ENCODE measurements at regions not wholly inside any gene's neighbourhood (a gene's known extent, or its start where the extent isn't known, plus 50 kb on each side); places are given as distances from the start of the nearest gene placed in this dataset.

- H3K4me3 ChIP-seq (ENCODE audit: low read length in 2 of 2): no peak overlapping the region
- H3K4me1 ChIP-seq (ENCODE audit: control insufficient read depth in 2 of 2, insufficient read depth in 2 of 2, low read length in 2 of 2): no peaks in the 10 kb centered on the region
- H3K27ac ChIP-seq (ENCODE audit: low read depth in 1 of 2, low read length in 1 of 2): no peak overlapping the region
- no peaks in the 10 kb centered on the region for H3K9me3 ChIP-seq (ENCODE audit: control insufficient read depth in 2 of 2, insufficient read depth in 1 of 2, low read length in 1 of 2)
- no peaks in the 10 kb centered on the region for H3K27me3 ChIP-seq (ENCODE audit: control insufficient read depth in 2 of 2, insufficient read depth in 1 of 2, low read length in 1 of 2)
- WGBS: 94% methylated on average over 3 of the region's 3 CpGs
- H3K36me3 ChIP-seq (ENCODE audit: control insufficient read depth in 2 of 2, insufficient read depth in 2 of 2, low read length in 1 of 2): no peaks in the 10 kb centered on the region
- no peak for DNase-seq (ENCODE audit: low read depth in 6 of 9, low spot score in 9 of 9)
Measured at GRCh38 chr2:122391726-122392125, 636.3 kb downstream of the TSN start.

GRCh38 chr2:122395687-122396086 lies 640.2 kb downstream of the TSN start:
- Histone ChIP-seq H3K27me3 (ENCODE audit: control insufficient read depth in 2 of 2, insufficient read depth in 1 of 2, low read length in 1 of 2) (no peaks in the 10 kb centered on the region), H3K27ac (ENCODE audit: low read depth in 1 of 2, low read length in 1 of 2) (no peak overlapping the region), H3K4me1 (ENCODE audit: control insufficient read depth in 2 of 2, insufficient read depth in 2 of 2, low read length in 2 of 2) (no peaks in the 10 kb centered on the region), H3K4me3 (ENCODE audit: low read length in 2 of 2) (no peak overlapping the region), H3K9me3 (ENCODE audit: control insufficient read depth in 2 of 2, insufficient read depth in 1 of 2, low read length in 1 of 2) (no peaks in the 10 kb centered on the region), H3K36me3 (ENCODE audit: control insufficient read depth in 2 of 2, insufficient read depth in 2 of 2, low read length in 1 of 2) (no peaks in the 10 kb centered on the region)
- DNase-seq (ENCODE audit: low read depth in 6 of 9, low spot score in 9 of 9): no peak
- 97% methylated on average over 6 of the region's 6 CpGs for WGBS

- H3K4me1 ChIP-seq (ENCODE audit: control insufficient read depth in 2 of 2, insufficient read depth in 2 of 2, low read length in 2 of 2): no peaks in the 10 kb centered on the region
- H3K36me3 ChIP-seq (ENCODE audit: control insufficient read depth in 2 of 2, insufficient read depth in 2 of 2, low read length in 1 of 2): no peaks in the 10 kb centered on the region
- peaks cover 0 to 3% of the 10 kb centered on the region in 2 donors for H3K9me3 ChIP-seq (ENCODE audit: control insufficient read depth in 2 of 2, insufficient read depth in 1 of 2, low read length in 1 of 2)
- no peak for DNase-seq (ENCODE audit: low read depth in 6 of 9, low spot score in 9 of 9)
- H3K4me3 ChIP-seq (ENCODE audit: low read length in 2 of 2): no peak overlapping the region
- H3K27ac ChIP-seq (ENCODE audit: low read depth in 1 of 2, low read length in 1 of 2): no peak overlapping the region
- no peaks in the 10 kb centered on the region for H3K27me3 ChIP-seq (ENCODE audit: control insufficient read depth in 2 of 2, insufficient read depth in 1 of 2, low read length in 1 of 2)
- 73% methylated on average over 5 of the region's 5 CpGs for WGBS
Measured at GRCh38 chr2:122411231-122411630, 655.8 kb downstream of the TSN start.

GRCh38 chr2:122412360-122412759 lies 656.9 kb downstream of the TSN start:
- DNase-seq (ENCODE audit: low read depth in 6 of 9, low spot score in 9 of 9): no peak
- Histone ChIP-seq H3K4me1 (ENCODE audit: control insufficient read depth in 2 of 2, insufficient read depth in 2 of 2, low read length in 2 of 2) (no peaks in the 10 kb centered on the region), H3K4me3 (ENCODE audit: low read length in 2 of 2) (no peak overlapping the region), H3K9me3 (ENCODE audit: control insufficient read depth in 2 of 2, insufficient read depth in 1 of 2, low read length in 1 of 2) (peaks cover 0 to 3% of the 10 kb centered on the region in 2 donors), H3K27me3 (ENCODE audit: control insufficient read depth in 2 of 2, insufficient read depth in 1 of 2, low read length in 1 of 2) (no peaks in the 10 kb centered on the region), H3K36me3 (ENCODE audit: control insufficient read depth in 2 of 2, insufficient read depth in 2 of 2, low read length in 1 of 2) (no peaks in the 10 kb centered on the region), H3K27ac (ENCODE audit: low read depth in 1 of 2, low read length in 1 of 2) (no peak overlapping the region)
- WGBS: 89% methylated on average over 6 of the region's 6 CpGs

GRCh38 chr2:122414902-122415301 lies 659.5 kb downstream of the TSN start:
- no peaks in the 10 kb centered on the region for H3K4me1 ChIP-seq (ENCODE audit: control insufficient read depth in 2 of 2, insufficient read depth in 2 of 2, low read length in 2 of 2)
- no peak for DNase-seq (ENCODE audit: low read depth in 6 of 9, low spot score in 9 of 9)
- H3K4me3 ChIP-seq (ENCODE audit: low read length in 2 of 2): no peak overlapping the region
- no peaks in the 10 kb centered on the region for H3K27me3 ChIP-seq (ENCODE audit: control insufficient read depth in 2 of 2, insufficient read depth in 1 of 2, low read length in 1 of 2)
- WGBS: 89% methylated on average over 4 of the region's 4 CpGs
- H3K27ac ChIP-seq (ENCODE audit: low read depth in 1 of 2, low read length in 1 of 2): no peak overlapping the region
- peaks cover 0 to 3% of the 10 kb centered on the region in 2 donors for H3K9me3 ChIP-seq (ENCODE audit: control insufficient read depth in 2 of 2, insufficient read depth in 1 of 2, low read length in 1 of 2)
- no peaks in the 10 kb centered on the region for H3K36me3 ChIP-seq (ENCODE audit: control insufficient read depth in 2 of 2, insufficient read depth in 2 of 2, low read length in 1 of 2)

GRCh38 chr2:122417114-122417513 lies 661.7 kb downstream of the TSN start:
- H3K9me3 ChIP-seq (ENCODE audit: control insufficient read depth in 2 of 2, insufficient read depth in 1 of 2, low read length in 1 of 2): no peaks in the 10 kb centered on the region
- 93% methylated on average over 1 of the region's 1 CpG for WGBS
- H3K27me3 ChIP-seq (ENCODE audit: control insufficient read depth in 2 of 2, insufficient read depth in 1 of 2, low read length in 1 of 2): no peaks in the 10 kb centered on the region
- H3K36me3 ChIP-seq (ENCODE audit: control insufficient read depth in 2 of 2, insufficient read depth in 2 of 2, low read length in 1 of 2): no peaks in the 10 kb centered on the region
- DNase-seq (ENCODE audit: low read depth in 6 of 9, low spot score in 9 of 9): no peak
- no peak overlapping the region for H3K27ac ChIP-seq (ENCODE audit: low read depth in 1 of 2, low read length in 1 of 2)
- H3K4me1 ChIP-seq (ENCODE audit: control insufficient read depth in 2 of 2, insufficient read depth in 2 of 2, low read length in 2 of 2): no peaks in the 10 kb centered on the region
- H3K4me3 ChIP-seq (ENCODE audit: low read length in 2 of 2): no peak overlapping the region

- DNase-seq (ENCODE audit: low read depth in 6 of 9, low spot score in 9 of 9): no peak
- no peak overlapping the region for H3K4me3 ChIP-seq (ENCODE audit: low read length in 2 of 2)
- H3K4me1 ChIP-seq (ENCODE audit: control insufficient read depth in 2 of 2, insufficient read depth in 2 of 2, low read length in 2 of 2): no peaks in the 10 kb centered on the region
- H3K36me3 ChIP-seq (ENCODE audit: control insufficient read depth in 2 of 2, insufficient read depth in 2 of 2, low read length in 1 of 2): no peaks in the 10 kb centered on the region
- H3K27ac ChIP-seq (ENCODE audit: low read depth in 1 of 2, low read length in 1 of 2): no peak overlapping the region
- H3K27me3 ChIP-seq (ENCODE audit: control insufficient read depth in 2 of 2, insufficient read depth in 1 of 2, low read length in 1 of 2): no peaks in the 10 kb centered on the region
- no peaks in the 10 kb centered on the region for H3K9me3 ChIP-seq (ENCODE audit: control insufficient read depth in 2 of 2, insufficient read depth in 1 of 2, low read length in 1 of 2)
Measured at GRCh38 chr2:122421775-122422174, 666.3 kb downstream of the TSN start.

GRCh38 chr2:122422384-122422991 lies 667.0 kb downstream of the TSN start:
- 59% methylated on average over 7 of the region's 7 CpGs for WGBS
- no peak for DNase-seq (ENCODE audit: low read depth in 6 of 9, low spot score in 9 of 9)
- no peaks in the 10 kb centered on the region for H3K36me3 ChIP-seq (ENCODE audit: control insufficient read depth in 2 of 2, insufficient read depth in 2 of 2, low read length in 1 of 2)
- H3K27me3 ChIP-seq (ENCODE audit: control insufficient read depth in 2 of 2, insufficient read depth in 1 of 2, low read length in 1 of 2): no peaks in the 10 kb centered on the region
- H3K4me1 ChIP-seq (ENCODE audit: control insufficient read depth in 2 of 2, insufficient read depth in 2 of 2, low read length in 2 of 2): no peaks in the 10 kb centered on the region
- no peak overlapping the region for H3K27ac ChIP-seq (ENCODE audit: low read depth in 1 of 2, low read length in 1 of 2)
- no peak overlapping the region for H3K4me3 ChIP-seq (ENCODE audit: low read length in 2 of 2)
- no peaks in the 10 kb centered on the region for H3K9me3 ChIP-seq (ENCODE audit: control insufficient read depth in 2 of 2, insufficient read depth in 1 of 2, low read length in 1 of 2)

GRCh38 chr2:122423934-122424333 lies 668.5 kb downstream of the TSN start:
- no peaks in the 10 kb centered on the region for H3K9me3 ChIP-seq (ENCODE audit: control insufficient read depth in 2 of 2, insufficient read depth in 1 of 2, low read length in 1 of 2)
- no peaks in the 10 kb centered on the region for H3K36me3 ChIP-seq (ENCODE audit: control insufficient read depth in 2 of 2, insufficient read depth in 2 of 2, low read length in 1 of 2)
- H3K4me1 ChIP-seq (ENCODE audit: control insufficient read depth in 2 of 2, insufficient read depth in 2 of 2, low read length in 2 of 2): no peaks in the 10 kb centered on the region
- H3K27me3 ChIP-seq (ENCODE audit: control insufficient read depth in 2 of 2, insufficient read depth in 1 of 2, low read length in 1 of 2): no peaks in the 10 kb centered on the region
- no peak overlapping the region for H3K4me3 ChIP-seq (ENCODE audit: low read length in 2 of 2)
- no peak overlapping the region for H3K27ac ChIP-seq (ENCODE audit: low read depth in 1 of 2, low read length in 1 of 2)
- DNase-seq (ENCODE audit: low read depth in 6 of 9, low spot score in 9 of 9): no peak
- 93% methylated on average over 4 of the region's 4 CpGs for WGBS
